IMR-90 (cell line): ENCODE measurements at regions not wholly inside any gene's neighbourhood (a gene's known extent, or its start where the extent isn't known, plus 50 kb on each side); places are given as distances from the start of the nearest gene placed in this dataset.

Experiments used
- ATAC-seq: fragments of 200-7000 bp; cut with Tn5 transposase; 2 replicates; pipeline ENCODE4 v1.9.1; 2020; ENCODE audit warnings: low read depth, mild to moderate bottlenecking, moderate library complexity
- BruUV-seq: library from RNA; stranded (reverse); fragments of 400-500 nt; replicated peaks from 2 replicates; lab custom pipeline; 2021; lab: Mats Ljungman, UMichigan
- CTCF ChIA-PET: fragments of 300-600 bp; formaldehyde crosslinking; extraction: SDS; loops from one replicate; lab custom pipeline; 2021; ENCODE audit warnings: antibody characterized with exemption; lab: Yijun Ruan, JAX
- POLR2A ChIA-PET: fragments of 300-600 bp; sonication (Branson Sonifier 250); formaldehyde crosslinking; loops from one replicate; lab custom pipeline; 2022; ENCODE audit warnings: antibody characterized with exemption; ENCODE audit not compliant: unreplicated experiment; lab: Charles Lee
- DNase-seq: peaks from one replicate; pipeline ENCODE4 v3.0.0; 2013
- H2AFZ ChIP-seq: replicated peaks from 2 replicates; pipeline ENCODE3; 2013; ENCODE audit warnings: low read length, mild to moderate bottlenecking; ENCODE audit not compliant: poor library complexity
- H2AK5ac ChIP-seq: 2 replicates; pipeline ENCODE4 v1.6.1; 2013; ENCODE audit warnings: low read depth, low read length, inconsistent platforms
- H2AK9ac ChIP-seq: replicated peaks from 2 replicates; pipeline ENCODE3; 2013; ENCODE audit warnings: mild to moderate bottlenecking, low read depth, low read length, moderate library complexity; ENCODE audit not compliant: poor library complexity
- H2BK120ac ChIP-seq: 2 replicates; pipeline ENCODE4 v1.6.1; 2013; ENCODE audit warnings: low read depth, low read length, inconsistent platforms
- H2BK15ac ChIP-seq: 3 replicates; pipeline ENCODE4 v1.6.1; 2013; ENCODE audit warnings: low read depth, low read length, inconsistent platforms
- H2BK20ac ChIP-seq: 2 replicates; pipeline ENCODE4 v1.6.1; 2013; ENCODE audit warnings: low read depth, mild to moderate bottlenecking, inconsistent platforms, low read length, moderate library complexity
- H2BK5ac ChIP-seq: 2 replicates; pipeline ENCODE4 v1.6.1; 2013; ENCODE audit warnings: mild to moderate bottlenecking, low read depth, low read length, inconsistent platforms; ENCODE audit not compliant: poor library complexity, severe bottlenecking
- H3K14ac ChIP-seq: replicated peaks from 2 replicates; pipeline ENCODE4 v1.6.1; 2013; ENCODE audit warnings: low read depth, low read length, inconsistent platforms
- H3K18ac ChIP-seq: 2 replicates; pipeline ENCODE4 v1.6.1; 2013; ENCODE audit warnings: low read depth, low read length, control low read depth
- H3K23ac ChIP-seq: 2 replicates; pipeline ENCODE4 v1.6.1; 2013; ENCODE audit warnings: low read depth, low read length, inconsistent platforms
- H3K27ac ChIP-seq: 2 replicates; pipeline ENCODE4 v1.5.1; 2013; ENCODE audit warnings: mild to moderate bottlenecking, control low read depth, low read length; ENCODE audit not compliant: insufficient read depth
- H3K27me3 ChIP-seq: 2 replicates; pipeline ENCODE4 v1.6.1; 2013; ENCODE audit warnings: low read length; ENCODE audit not compliant: control insufficient read depth, insufficient read depth
- H3K36me3 ChIP-seq: 2 replicates; pipeline ENCODE4 v1.6.1; 2013; ENCODE audit warnings: low read length, mixed read lengths; ENCODE audit not compliant: control insufficient read depth, insufficient read depth
- H3K4ac ChIP-seq: 2 replicates; pipeline ENCODE4 v1.6.1; 2013; ENCODE audit warnings: low read depth, low read length, inconsistent platforms
- H3K4me1 ChIP-seq: 2 replicates; pipeline ENCODE4 v1.6.1; 2013; ENCODE audit warnings: low read length, mixed read lengths; ENCODE audit not compliant: control insufficient read depth, insufficient read depth
- H3K4me2 ChIP-seq: 2 replicates; pipeline ENCODE4 v1.6.1; 2013; ENCODE audit warnings: low read depth, mild to moderate bottlenecking, control low read depth, low read length, moderate library complexity
- H3K4me3 ChIP-seq: 2 replicates; pipeline ENCODE4 v1.5.1; 2013; ENCODE audit warnings: low read depth, mild to moderate bottlenecking, control low read depth, low read length, moderate library complexity; ENCODE audit not compliant: insufficient read depth
- H3K56ac ChIP-seq: 2 replicates; pipeline ENCODE4 v1.6.1; 2013; ENCODE audit warnings: low read length, inconsistent platforms; ENCODE audit not compliant: insufficient read depth; ENCODE audit errors: extremely low read depth
- H3K79me1 ChIP-seq, 2 experiments: 2 replicates each; pipeline ENCODE4 v1.6.1; 2013; ENCODE audit warnings: low read length in 2 of 2, inconsistent platforms in 1 of 2, low read depth in 1 of 2
- H3K9ac ChIP-seq: 2 replicates; pipeline ENCODE4 v1.6.1; 2013; ENCODE audit warnings: low read depth, low read length, control low read depth
- H3K9me1 ChIP-seq: 2 replicates; pipeline ENCODE4 v1.6.1; 2013; ENCODE audit warnings: low read length, inconsistent platforms; ENCODE audit not compliant: insufficient read depth
- H3K9me3 ChIP-seq: 2 replicates; pipeline ENCODE4 v1.6.1; 2013; ENCODE audit warnings: low read length; ENCODE audit not compliant: control insufficient read depth, insufficient read depth
- H4K20me1 ChIP-seq: 2 replicates; pipeline ENCODE4 v1.6.1; 2013; ENCODE audit warnings: low read length, inconsistent platforms; ENCODE audit not compliant: insufficient read depth
- H4K5ac ChIP-seq: 2 replicates; pipeline ENCODE4 v1.6.1; 2013; ENCODE audit warnings: mild to moderate bottlenecking, low read depth, low read length, control low read depth
- H4K8ac ChIP-seq, 2 experiments: 2 replicates each; pipeline ENCODE4 v1.6.1; 2013; ENCODE audit warnings: low read depth in 2 of 2, low read length in 2 of 2, control low read depth in 1 of 2, inconsistent platforms in 1 of 2
- H4K91ac ChIP-seq: 2 replicates; pipeline ENCODE4 v1.6.1; 2013; ENCODE audit warnings: low read depth, low read length, inconsistent platforms; ENCODE audit not compliant: insufficient read depth
- POLR2A ChIP-seq: IDR thresholded peaks from 2 replicates; pipeline ENCODE4 v1.6.1; 2012; ENCODE audit warnings: mild to moderate bottlenecking, low read depth, low read length
- WGBS, 2 experiments: methylation state at CpG; one replicate each; pipeline versions ENCODE4 v1.1.5 to v1.1.7; 2013; ENCODE audit warnings: missing lambda C conversion rate in 2 of 2; ENCODE audit not compliant: insufficient read length in 1 of 2; ENCODE audit errors: extremely low coverage in 2 of 2; 5-methylcytosine and 5-hydroxymethylcytosine counted together
- dilution Hi-C: fragments of 300-500 bp; cut with HindIII; formaldehyde crosslinking; loops from one replicate; pipeline ENCODE4 v1.14.3; 2018; ENCODE audit warnings: low sequenced_read_pairs; ENCODE audit not compliant: unreplicated experiment
- in situ Hi-C: fragments of 300-500 bp; cut with MboI; formaldehyde crosslinking; loops from 3 replicates; pipeline ENCODE4 v1.14.3; 2019; ENCODE audit warnings: low sequenced_read_pairs, inconsistent platforms, mixed read lengths
- intact Hi-C: fragments of 100-400 bp; cut with micrococcal nuclease; formaldehyde crosslinking; loops from 2 replicates; pipeline ENCODE4 v1.10.0; 2022

GRCh38 chr2:210899131-210899530, 342.7 kb downstream of the CPS1 start:
- no TSS peak for BruUV-seq
- in situ Hi-C loops = no loop called here
- no peak for DNase-seq
- Histone ChIP-seq H3K9me3 (0 out of 2 replicates have a peak, but pooled peaks cover 3% of the 10 kb centered on the region), H2AK5ac (no peak overlapping the region), H3K56ac (no peak overlapping the region), H3K79me1 (no peaks in the 10 kb centered on the region), H2BK20ac (no peak overlapping the region), H3K18ac (no peak overlapping the region), H2AK9ac (no peak overlapping the region), H2BK120ac (no peak overlapping the region), H3K36me3 (no peaks in the 10 kb centered on the region), H2BK15ac (no peak overlapping the region), H3K4me2 (no peak overlapping the region), H3K4me1 (no peaks in the 10 kb centered on the region), H3K23ac (no peak overlapping the region), H4K5ac (no peak overlapping the region), H4K8ac (no peak overlapping the region), H3K27ac (no peak overlapping the region), H2AFZ (no peak overlapping the region), H3K14ac (no peak overlapping the region), H3K27me3 (no peaks in the 10 kb centered on the region), H3K4me3 (no peak overlapping the region), H2BK5ac (no peak overlapping the region), H3K9ac (no peak overlapping the region), H4K20me1 (no peaks in the 10 kb centered on the region), H3K4ac (no peak overlapping the region), H4K91ac (no peak overlapping the region), H3K9me1 (no peaks in the 10 kb centered on the region)
- dilution Hi-C loops = no loop called here
- ChIA-PET POLR2A (no interaction called here), CTCF (no interaction called here)
- intact Hi-C loops = no loop called here
- no peak for TF ChIP-seq POLR2A
- no peak for ATAC-seq
- WGBS, 2 experiments = no CpG with 5 or more reads among the region's 3 CpGs
